ENCODE measurements at regions not wholly inside any gene's neighbourhood (a gene's known extent, or its start where the extent isn't known, plus 50 kb on each side); places are given as distances from the start of the nearest gene placed in this dataset.
A peak's percentile ranks its signal among the peaks of the same experiment; 100 is the strongest.

GRCh38 chr14:22095860-22096513 lies 422.4 kb upstream of the OR4E1 start:
- DNase-seq: no peak
- no peak for ATAC-seq
- Histone ChIP-seq H3K27ac (no peak overlapping the region), H3K36me3 (no peaks in the 10 kb centered on the region), H3K4me1 (no peaks in the 10 kb centered on the region), H3K4me3 (no peak overlapping the region), H3K9me3 (no peaks in the 10 kb centered on the region), H3K27me3 (ENCODE audit: low read depth) (no peaks in the 10 kb centered on the region)
- intact Hi-C loops (cut with DNase I): no loop called here
- TF ChIP-seq CTCF (IDR thresholded peaks at IDR 0.05): no peak

GRCh38 chr14:22089940-22090339 lies 416.3 kb upstream of the OR4E1 start:
- no peak overlapping the region for H3K27ac ChIP-seq
- H3K36me3 ChIP-seq: no peaks in the 10 kb centered on the region
- ATAC-seq (no peak), DNase-seq (no peak)
- intact Hi-C loops (cut with DNase I): no loop called here
- TF ChIP-seq CTCF (IDR thresholded peaks at IDR 0.05): no peak
- H3K27me3 ChIP-seq (ENCODE audit: low read depth): no peaks in the 10 kb centered on the region
- H3K4me3 ChIP-seq: no peak overlapping the region
- H3K9me3 ChIP-seq: no peaks in the 10 kb centered on the region
- no peaks in the 10 kb centered on the region for H3K4me1 ChIP-seq

GRCh38 chr14:22088614-22089342 lies 415.2 kb upstream of the OR4E1 start:
- H3K4me3 ChIP-seq: no peak overlapping the region

GRCh38 chr14:22086131-22086530 lies 412.5 kb upstream of the OR4E1 start:
- Histone ChIP-seq H3K4me3 (no peak overlapping the region), H3K9me3 (no peaks in the 10 kb centered on the region), H3K27me3 (ENCODE audit: low read depth) (no peaks in the 10 kb centered on the region), H3K4me1 (no peaks in the 10 kb centered on the region), H3K36me3 (no peaks in the 10 kb centered on the region), H3K27ac (no peak overlapping the region)
- no peak for TF ChIP-seq CTCF (IDR thresholded peaks at IDR 0.05)
- intact Hi-C loops (cut with DNase I): no loop called here
- DNase-seq (no peak), ATAC-seq (no peak)

More at GRCh38 chr14:22088614-22089342, 415.2 kb upstream of the OR4E1 start:
- no peaks in the 10 kb centered on the region for H3K36me3 ChIP-seq
- H3K27ac ChIP-seq: no peak overlapping the region
- no peaks in the 10 kb centered on the region for H3K27me3 ChIP-seq (ENCODE audit: low read depth)
- no peaks in the 10 kb centered on the region for H3K4me1 ChIP-seq
- H3K9me3 ChIP-seq: no peaks in the 10 kb centered on the region
- no peak for DNase-seq
- intact Hi-C loops (cut with DNase I): no loop called here
- no peak for ATAC-seq
- TF ChIP-seq CTCF (IDR thresholded peaks at IDR 0.05): no peak

- Histone ChIP-seq H3K27ac (no peak overlapping the region), H3K4me1 (no peaks in the 10 kb centered on the region), H3K9me3 (no peaks in the 10 kb centered on the region), H3K4me3 (no peak overlapping the region), H3K27me3 (ENCODE audit: low read depth) (no peaks in the 10 kb centered on the region), H3K36me3 (no peaks in the 10 kb centered on the region)
- ATAC-seq (peak in 1 of 2 donors; percentile 49), DNase-seq (no peak)
- peak; percentile 75 for TF ChIP-seq CTCF (IDR thresholded peaks at IDR 0.05)
- intact Hi-C loops (cut with DNase I): no loop called here
Observed at GRCh38 chr14:22084393-22085281, 411.0 kb upstream of the OR4E1 start.
